Stimulated activated CD4-positive, alpha-beta T cell treated with anti-CD3 and anti-CD28 coated beads, Interleukin-1b, Interleukin-23, amount 100 ng/mL, for 24 hours (primary cell): ENCODE measurements at regions not wholly inside any gene's neighbourhood (a gene's known extent, or its start where the extent isn't known, plus 50 kb on each side); places are given as distances from the start of the nearest gene placed in this dataset.
"Not testable (repeated sequence)": the region's sequence is repeated elsewhere in the genome, so short reads cannot be mapped to it uniquely, and the experiment has no call there.

Experiments
- DNase-seq, 4 experiments: peaks; one replicate each; pipeline ENCODE4 v3.0.0-alpha.2; 2020; ENCODE audit warnings: low read depth in 4 of 4, low spot score in 1 of 4

GRCh38 chr3:8343058-8343457 lies 158.6 kb upstream of the LMCD1 start:
- DNase-seq: no peak

GRCh38 chr3:8345398-8345797 lies 156.2 kb upstream of the LMCD1 start:
- no peak for DNase-seq

- DNase-seq: no peak
Observed at GRCh38 chr3:8348076-8348475, 153.5 kb upstream of the LMCD1 start.

- DNase-seq: no peak
Observed at GRCh38 chr3:8352475-8352874, 149.1 kb upstream of the LMCD1 start.

GRCh38 chr3:8353364-8353763 lies 148.3 kb upstream of the LMCD1 start:
- DNase-seq: no peak

- DNase-seq: no peak
Observed at GRCh38 chr3:8355346-8355745, 146.3 kb upstream of the LMCD1 start.

- not testable (repeated sequence) for DNase-seq
Observed at GRCh38 chr3:8356066-8356465, 145.6 kb upstream of the LMCD1 start.

GRCh38 chr3:8357859-8358258 lies 143.8 kb upstream of the LMCD1 start:
- DNase-seq: no peak

- DNase-seq: no peak
Observed at GRCh38 chr3:8359133-8359532, 142.5 kb upstream of the LMCD1 start.

- DNase-seq: no peak
Observed at GRCh38 chr3:8363200-8363599, 138.4 kb upstream of the LMCD1 start.

GRCh38 chr3:8365541-8365940 lies 136.1 kb upstream of the LMCD1 start:
- DNase-seq: no peak

GRCh38 chr3:8366219-8366810 lies 135.3 kb upstream of the LMCD1 start:
- no peak for DNase-seq

GRCh38 chr3:8368598-8368997 lies 133.0 kb upstream of the LMCD1 start:
- no peak for DNase-seq

GRCh38 chr3:8369638-8370037 lies 132.0 kb upstream of the LMCD1 start:
- DNase-seq: no peak

- no peak for DNase-seq
Observed at GRCh38 chr3:8371085-8371551, 130.5 kb upstream of the LMCD1 start.

- no peak for DNase-seq
Observed at GRCh38 chr3:8371960-8372463, 129.6 kb upstream of the LMCD1 start.

- no peak for DNase-seq
Observed at GRCh38 chr3:8380904-8381704, 120.5 kb upstream of the LMCD1 start.

- no peak for DNase-seq
Observed at GRCh38 chr3:8385848-8386620, 115.6 kb upstream of the LMCD1 start.

GRCh38 chr3:8387571-8387970 lies 114.1 kb upstream of the LMCD1 start:
- DNase-seq: no peak

- no peak for DNase-seq
Observed at GRCh38 chr3:8399686-8400085, 101.9 kb upstream of the LMCD1 start.

GRCh38 chr3:8400911-8401310 lies 100.7 kb upstream of the LMCD1 start:
- no peak for DNase-seq

- DNase-seq: no peak
Observed at GRCh38 chr3:8403996-8404395, 97.6 kb upstream of the LMCD1 start.
